H1 (cell line): ENCODE measurements at regions not wholly inside any gene's neighbourhood (a gene's known extent, or its start where the extent isn't known, plus 50 kb on each side); places are given as distances from the start of the nearest gene placed in this dataset.
A peak's percentile ranks its signal among the peaks of the same experiment; 100 is the strongest.

Experiments
- CTCF ChIA-PET: fragments of 300-600 bp; sonication (Branson Sonifier 250); formaldehyde crosslinking; loops from one replicate; lab custom pipeline; 2021; ENCODE audit not compliant: partially characterized antibody; lab: Charles Lee
- POLR2A ChIA-PET: fragments of 300-600 bp; sonication (Branson Sonifier 250); formaldehyde crosslinking; loops from one replicate; lab custom pipeline; 2021; ENCODE audit warnings: inconsistent platforms; ENCODE audit not compliant: partially characterized antibody; lab: Charles Lee
- DNase-seq, 2 experiments: peaks; one replicate each; pipeline versions ENCODE4 v3.0.0 to v3.0.0-alpha.2; 2010 to 2022; ENCODE audit warnings: low spot score in 2 of 2, low read depth in 1 of 2, mixed read lengths in 1 of 2
- FAIRE-seq: peaks from 2 replicates; lab custom pipeline; 2011; peaks lifted over from hg19 to GRCh38; lab: Jason Lieb, UNC
- H2AFZ ChIP-seq: 2 replicates; pipeline ENCODE4 v1.8.1; 2012; ENCODE audit warnings: low read length, inconsistent platforms
- H2AK5ac ChIP-seq: 2 replicates; pipeline ENCODE4 v1.6.1; 2013; ENCODE audit warnings: low read depth, low read length
- H2BK120ac ChIP-seq: replicated peaks from 2 replicates; pipeline ENCODE3; 2013; ENCODE audit warnings: low read depth, low read length, inconsistent platforms
- H2BK12ac ChIP-seq: 2 replicates; pipeline ENCODE4 v1.6.1; 2013; ENCODE audit warnings: low read depth, low read length
- H2BK15ac ChIP-seq: 2 replicates; pipeline ENCODE4 v1.6.1; 2013; ENCODE audit warnings: low read length
- H2BK20ac ChIP-seq: 2 replicates; pipeline ENCODE4 v1.6.1; 2013; ENCODE audit warnings: low read length
- H2BK5ac ChIP-seq: 2 replicates; pipeline ENCODE4 v1.6.1; 2013; ENCODE audit warnings: low read depth, low read length
- H3K14ac ChIP-seq: 2 replicates; pipeline ENCODE4 v1.6.1; 2013; ENCODE audit warnings: inconsistent platforms; ENCODE audit not compliant: insufficient read length
- H3K18ac ChIP-seq: 2 replicates; pipeline ENCODE4 v1.6.1; 2013; ENCODE audit warnings: low read length; ENCODE audit errors: extremely low read depth
- H3K23ac ChIP-seq: 2 replicates; pipeline ENCODE4 v1.6.1; 2013; ENCODE audit warnings: inconsistent platforms; ENCODE audit not compliant: insufficient read length
- H3K23me2 ChIP-seq: 2 replicates; pipeline ENCODE4 v1.6.1; 2013; ENCODE audit warnings: low read depth, low read length
- H3K27ac ChIP-seq: 2 replicates; pipeline ENCODE4 v1.6.1; 2011; ENCODE audit warnings: low read depth, low read length, inconsistent platforms
- H3K27me3 ChIP-seq, 4 experiments: replicated peaks in 1 of 4; 1 replicate in 1 of 4; 2 replicates in 3 of 4; pipeline versions ENCODE4 v1.6.1 to v1.8.1; 2011 to 2013; ENCODE audit warnings: low read length in 3 of 4, mild to moderate bottlenecking in 3 of 4, inconsistent platforms in 2 of 4, mixed read lengths in 2 of 4, moderate library complexity in 1 of 4; ENCODE audit not compliant: control insufficient read depth in 3 of 4, insufficient read depth in 3 of 4; ENCODE audit errors: extremely low read depth in 1 of 4
- H3K36me3 ChIP-seq, 4 experiments: 2 replicates each; pipeline versions ENCODE4 v1.6.1 to v1.8.1; 2011 to 2013; ENCODE audit warnings: mild to moderate bottlenecking in 4 of 4, low read length in 3 of 4, moderate library complexity in 2 of 4, control low read depth in 1 of 4, inconsistent platforms in 1 of 4; ENCODE audit not compliant: insufficient read depth in 4 of 4, control insufficient read depth in 2 of 4
- H3K4ac ChIP-seq: replicated peaks from 2 replicates; pipeline ENCODE3; 2013; ENCODE audit warnings: low read length, low read depth, mixed read lengths, inconsistent platforms; ENCODE audit not compliant: insufficient read length
- H3K4me1 ChIP-seq, 4 experiments: replicated peaks in 1 of 4; 1 replicate in 1 of 4; 2 replicates in 3 of 4; pipeline versions ENCODE4 v1.6.1 to v1.8.1; 2011 to 2013; ENCODE audit warnings: low read length in 3 of 4, inconsistent platforms in 2 of 4, mixed read lengths in 1 of 4; ENCODE audit not compliant: insufficient read depth in 4 of 4, control insufficient read depth in 3 of 4
- H3K4me2 ChIP-seq, 2 experiments: 2 replicates each; pipeline versions ENCODE4 v1.6.1 to v1.8.1; 2011 to 2013; ENCODE audit warnings: low read depth in 2 of 2, low read length in 2 of 2, control low read depth in 1 of 2, inconsistent platforms in 1 of 2, mild to moderate bottlenecking in 1 of 2; ENCODE audit not compliant: insufficient read depth in 1 of 2
- H3K4me3 ChIP-seq, 4 experiments: fragments of 200-600, 300-600 bp in 1 of 4; sonication (generic), shearing (Covaris generic), sonication (Bioruptor Twin) in 1 of 4; 2 replicates each; pipeline versions ENCODE4 v1.5.1 to v1.8.1; 2011 to 2016; ENCODE audit warnings: low read length in 4 of 4, low read depth in 3 of 4, control low read depth in 2 of 4, inconsistent platforms in 2 of 4, mild to moderate bottlenecking in 2 of 4, mixed read lengths in 1 of 4, moderate library complexity in 1 of 4; ENCODE audit not compliant: insufficient read depth in 2 of 4; ENCODE audit errors: extremely low read depth in 1 of 4
- H3K56ac ChIP-seq: replicated peaks from 2 replicates; pipeline ENCODE3; 2013; ENCODE audit warnings: low read depth, mild to moderate bottlenecking, mixed read lengths, low read length, inconsistent platforms; ENCODE audit not compliant: insufficient read length
- H3K79me1 ChIP-seq: 2 replicates; pipeline ENCODE4 v1.6.1; 2013; ENCODE audit warnings: low read depth, low read length, control low read depth
- H3K79me2 ChIP-seq, 2 experiments: 2 replicates each; pipeline versions ENCODE4 v1.6.1 to v1.8.1; 2012 to 2013; ENCODE audit warnings: low read length in 2 of 2, mild to moderate bottlenecking in 2 of 2, inconsistent platforms in 1 of 2; ENCODE audit not compliant: insufficient read depth in 2 of 2, control insufficient read depth in 1 of 2
- H3K9ac ChIP-seq, 4 experiments: replicated peaks in 1 of 4; 1 replicate in 1 of 4; 2 replicates in 3 of 4; pipeline versions ENCODE4 v1.6.1 to v1.8.1; 2011 to 2013; ENCODE audit warnings: low read depth in 3 of 4, low read length in 3 of 4, control low read depth in 2 of 4, mild to moderate bottlenecking in 2 of 4, moderate library complexity in 2 of 4, inconsistent platforms in 1 of 4; ENCODE audit errors: extremely low read depth in 1 of 4
- H3K9me3 ChIP-seq, 2 experiments: 2 replicates each; pipeline versions ENCODE4 v1.6.1 to v1.8.1; 2012 to 2013; ENCODE audit warnings: mild to moderate bottlenecking in 2 of 2, moderate library complexity in 2 of 2, control low read depth in 1 of 2, inconsistent platforms in 1 of 2, low read depth in 1 of 2, low read length in 1 of 2, mixed read lengths in 1 of 2; ENCODE audit not compliant: insufficient read depth in 2 of 2
- H4K20me1 ChIP-seq, 2 experiments: replicated peaks in 1 of 2; 2 replicates each; pipeline versions ENCODE3 to v1.8.1; 2011 to 2013; ENCODE audit warnings: inconsistent platforms in 2 of 2, low read length in 2 of 2, mild to moderate bottlenecking in 1 of 2; ENCODE audit not compliant: insufficient read depth in 2 of 2, control insufficient read depth in 1 of 2
- H4K5ac ChIP-seq: 2 replicates; pipeline ENCODE4 v1.6.1; 2013; ENCODE audit warnings: low read length, low read depth, mixed read lengths, inconsistent platforms; ENCODE audit not compliant: insufficient read length
- H4K8ac ChIP-seq: 2 replicates; pipeline ENCODE4 v1.8.0; 2013; ENCODE audit warnings: mild to moderate bottlenecking, moderate library complexity, low read length, inconsistent platforms; ENCODE audit not compliant: insufficient read depth; ENCODE audit errors: extremely low read depth
- H4K91ac ChIP-seq: replicated peaks from 2 replicates; pipeline ENCODE3; 2013; ENCODE audit warnings: low read length, mixed read lengths, inconsistent platforms; ENCODE audit not compliant: insufficient read length
- MAFK ChIP-seq: IDR thresholded peaks from 2 replicates; pipeline ENCODE4 v1.6.1; 2012; ENCODE audit warnings: low read depth, mild to moderate bottlenecking, improper control_type of control experiment, low read length
- SUZ12 ChIP-seq: fragments of 200-600 bp; sonication (generic); IDR thresholded peaks from 2 replicates; pipeline ENCODE4 v1.6.1; 2012; ENCODE audit warnings: mild to moderate bottlenecking, inconsistent platforms, low read length, moderate library complexity, mixed read lengths
- WGBS, 2 experiments: shearing (Covaris generic) in 1 of 2; methylation state at CpG; one replicate each; pipeline versions ENCODE4 v1.1.6 to v1.1.7; 2013 to 2015; ENCODE audit warnings: low lambda C conversion rate in 2 of 2, mixed read lengths in 2 of 2, inconsistent platforms in 1 of 2, low coverage in 1 of 2, missing lambda C conversion rate in 1 of 2; ENCODE audit not compliant: insufficient replicate concordance in 2 of 2, insufficient coverage in 1 of 2, insufficient read length in 1 of 2; ENCODE audit errors: extremely low coverage in 1 of 2, missing lambda C conversion rate in 1 of 2; 5-methylcytosine and 5-hydroxymethylcytosine counted together

DNA sequence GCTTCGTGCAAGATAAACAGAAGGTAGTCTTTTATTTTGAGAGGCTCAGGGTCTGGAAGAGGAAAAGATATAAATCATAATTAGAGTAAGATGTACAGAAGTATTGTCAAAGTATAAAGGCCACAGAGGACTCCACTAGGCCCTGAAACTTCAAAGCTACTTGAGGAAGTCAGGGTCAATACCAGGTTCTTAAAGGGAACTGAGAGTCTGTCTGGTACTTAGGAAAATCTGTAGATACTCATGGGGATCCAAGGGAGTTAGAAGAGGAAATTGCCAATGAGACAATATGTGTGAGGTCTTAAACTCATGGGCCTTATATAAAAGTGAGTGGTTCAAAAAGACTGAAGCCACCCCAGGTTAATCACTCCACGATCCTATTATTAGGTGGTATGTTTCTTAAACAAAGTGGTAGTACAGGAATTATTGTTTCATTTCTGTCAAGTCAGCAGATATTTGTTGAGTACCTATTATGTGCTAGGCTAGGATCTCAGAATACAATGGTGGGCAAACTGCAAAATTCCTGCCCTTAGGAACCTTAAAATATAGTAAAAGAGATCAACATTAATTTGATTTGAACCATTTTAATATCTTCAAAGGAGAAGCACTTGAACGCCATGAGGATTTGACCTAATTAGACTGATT is 314.6 kb downstream of the ADAMTS20 start:
- Histone ChIP-seq H4K20me1 (no peaks in the 10 kb centered on the region), H3K18ac (no peak overlapping the region), H3K56ac (no peak overlapping the region), H3K23me2 (no peaks in the 10 kb centered on the region), H3K79me2 (no peaks in the 10 kb centered on the region), H3K9me3 (no peaks in the 10 kb centered on the region), H4K91ac (no peak overlapping the region), H3K4me1 (no peaks in the 10 kb centered on the region), H2AK5ac (no peak overlapping the region), H2BK120ac (no peak overlapping the region), H3K9ac (no peak overlapping the region), H3K36me3 (no peaks in the 10 kb centered on the region), H2BK12ac (no peak overlapping the region), H2BK15ac (no peak overlapping the region), H3K4me3 (no peak overlapping the region), H3K4ac (no peak overlapping the region), H3K79me1 (no peaks in the 10 kb centered on the region), H4K8ac (no peak overlapping the region), H2BK5ac (no peak overlapping the region), H3K27me3 (no peaks in the 10 kb centered on the region), H4K5ac (no peak overlapping the region), H3K23ac (no peak overlapping the region), H2AFZ (no peak overlapping the region), H3K14ac (no peak overlapping the region), H2BK20ac (no peak overlapping the region), H3K4me2 (no peak overlapping the region), H3K27ac (no peak overlapping the region)
- WGBS, 2 experiments = 87% methylated on average over 3 of the region's 3 CpGs; no CpG with 5 or more reads in 1 of the 2 experiments
- POLR2A ChIA-PET = no interaction called here
- FAIRE-seq (no peak), DNase-seq (no peak)
- TF ChIP-seq SUZ12 (no peak), MAFK (peak; percentile 96)
- CTCF ChIA-PET = interaction anchor here (0.8 kb wide), 1 partner anchor 13 kb away, joined by 3 read pairs; no protein-coding TSS in a partner anchor
